ENCODE measurements at regions not wholly inside any gene's neighbourhood (a gene's known extent, or its start where the extent isn't known, plus 50 kb on each side); places are given as distances from the start of the nearest gene placed in this dataset.

DNA sequence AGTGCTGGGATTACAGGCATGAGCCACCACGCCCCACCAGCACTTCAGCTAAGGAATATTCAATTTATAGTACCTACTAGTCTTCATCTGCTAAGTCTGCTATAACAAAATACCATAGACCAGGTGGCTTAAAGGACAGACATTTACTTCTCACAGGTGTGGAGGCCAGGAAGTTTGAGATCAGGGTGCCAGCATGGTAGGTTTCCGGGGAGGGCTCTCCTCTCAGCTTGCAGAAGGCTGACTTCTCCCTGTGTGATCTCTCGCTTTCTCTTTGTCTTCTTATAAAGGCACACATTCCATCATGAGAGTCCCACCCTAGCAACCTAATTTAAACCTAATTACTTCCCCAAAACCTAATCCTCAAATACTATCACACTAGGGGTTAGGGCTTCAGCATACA is 433.0 kb downstream of the INSC start:
- TF ChIP-seq, protein P1, sequence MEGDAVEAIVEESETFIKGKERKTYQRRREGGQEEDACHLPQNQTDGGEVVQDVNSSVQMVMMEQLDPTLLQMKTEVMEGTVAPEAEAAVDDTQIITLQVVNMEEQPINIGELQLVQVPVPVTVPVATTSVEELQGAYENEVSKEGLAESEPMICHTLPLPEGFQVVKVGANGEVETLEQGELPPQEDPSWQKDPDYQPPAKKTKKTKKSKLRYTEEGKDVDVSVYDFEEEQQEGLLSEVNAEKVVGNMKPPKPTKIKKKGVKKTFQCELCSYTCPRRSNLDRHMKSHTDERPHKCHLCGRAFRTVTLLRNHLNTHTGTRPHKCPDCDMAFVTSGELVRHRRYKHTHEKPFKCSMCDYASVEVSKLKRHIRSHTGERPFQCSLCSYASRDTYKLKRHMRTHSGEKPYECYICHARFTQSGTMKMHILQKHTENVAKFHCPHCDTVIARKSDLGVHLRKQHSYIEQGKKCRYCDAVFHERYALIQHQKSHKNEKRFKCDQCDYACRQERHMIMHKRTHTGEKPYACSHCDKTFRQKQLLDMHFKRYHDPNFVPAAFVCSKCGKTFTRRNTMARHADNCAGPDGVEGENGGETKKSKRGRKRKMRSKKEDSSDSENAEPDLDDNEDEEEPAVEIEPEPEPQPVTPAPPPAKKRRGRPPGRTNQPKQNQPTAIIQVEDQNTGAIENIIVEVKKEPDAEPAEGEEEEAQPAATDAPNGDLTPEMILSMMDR (IDR thresholded peaks at IDR 0.05), result no peak
- TF ChIP-seq POLR2A (IDR thresholded peaks at IDR 0.05), result no peak
